GM23248 (cell line): ENCODE measurements at regions not wholly inside any gene's neighbourhood (a gene's known extent, or its start where the extent isn't known, plus 50 kb on each side); places are given as distances from the start of the nearest gene placed in this dataset.

Source experiments
- EZH2 ChIP-seq: fragments of 200-600 bp; sonication (generic); IDR thresholded peaks from 2 replicates; pipeline ENCODE4 v1.6.1; 2018; ENCODE audit warnings: antibody characterized with exemption, mild to moderate bottlenecking; ENCODE audit not compliant: insufficient read depth, poor library complexity, severe bottlenecking
- EZH2phosphoT487 ChIP-seq: fragments of 200-600 bp; sonication (generic); IDR thresholded peaks from 2 replicates; pipeline ENCODE4 v1.6.1; 2018; ENCODE audit warnings: antibody characterized with exemption, moderate library complexity, mild to moderate bottlenecking, low read depth; ENCODE audit not compliant: insufficient read depth

DNA sequence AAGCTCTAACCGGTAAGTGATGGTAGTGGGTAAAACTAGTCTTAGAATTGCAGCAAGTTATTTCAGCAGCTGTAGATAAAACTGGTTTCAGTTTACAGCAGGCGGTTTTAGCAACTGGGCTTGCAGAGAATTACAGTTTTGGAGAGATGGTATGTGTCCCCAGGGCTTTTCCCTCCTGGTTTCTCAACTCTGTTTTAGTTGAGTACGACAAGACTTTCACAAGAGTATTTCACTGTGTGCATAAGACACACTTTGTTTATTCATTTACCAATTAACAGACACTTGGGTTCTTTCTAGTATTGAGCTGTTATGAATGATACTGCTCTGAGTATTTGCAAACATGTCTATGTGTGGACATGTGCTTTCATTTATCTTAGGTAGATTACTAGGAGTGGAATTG, 65.6 kb upstream of the RFX8 start:
- TF ChIP-seq EZH2 (no peak), EZH2phosphoT487 (no peak)
